Epithelial cell of proximal tubule (primary cell): ENCODE measurements at regions not wholly inside any gene's neighbourhood (a gene's known extent, or its start where the extent isn't known, plus 50 kb on each side); places are given as distances from the start of the nearest gene placed in this dataset.

Source experiments
- DNase-seq: peaks from one replicate; pipeline ENCODE4 v3.0.0-alpha.2; 2011; ENCODE audit warnings: low read depth
- H3K4me3 ChIP-seq: 2 replicates; pipeline ENCODE4 v1.5.1; 2011; ENCODE audit warnings: low read depth, mild to moderate bottlenecking, low read length
- CTCF ChIP-seq: conservative IDR thresholded peaks from 2 replicates; pipeline ENCODE4 v1.5.1; 2012; ENCODE audit warnings: low read depth, mild to moderate bottlenecking, low read length

GRCh38 chr2:46825939-46826568 is 89.6 kb downstream of the MCFD2 start:
- TF ChIP-seq CTCF = no peak
- DNase-seq = no peak

GRCh38 chr2:46825231-46825938 is 90.2 kb downstream of the MCFD2 start:
- no peak for DNase-seq
- TF ChIP-seq CTCF = no peak
- H3K4me3 ChIP-seq = no peak overlapping the region

More at GRCh38 chr2:46825939-46826568, 89.6 kb downstream of the MCFD2 start:
- no peak overlapping the region for H3K4me3 ChIP-seq

- H3K4me3 ChIP-seq = no peak overlapping the region
- DNase-seq = no peak
- no peak for TF ChIP-seq CTCF
Observed at GRCh38 chr2:46824611-46825010, 91.0 kb downstream of the MCFD2 start.

GRCh38 chr2:46821600-46821999 is 94.0 kb downstream of the MCFD2 start:
- TF ChIP-seq CTCF = no peak
- no peak for DNase-seq
- no peak overlapping the region for H3K4me3 ChIP-seq

- no peak overlapping the region for H3K4me3 ChIP-seq
- no peak for TF ChIP-seq CTCF
Observed at GRCh38 chr2:46818819-46819218, 96.8 kb downstream of the MCFD2 start.

GRCh38 chr2:46818141-46818621 is 97.4 kb downstream of the MCFD2 start:
- no peak overlapping the region for H3K4me3 ChIP-seq
- TF ChIP-seq CTCF = no peak
- DNase-seq = no peak

More at GRCh38 chr2:46818819-46819218, 96.8 kb downstream of the MCFD2 start:
- no peak for DNase-seq
